ENCODE measurements at regions not wholly inside any gene's neighbourhood (a gene's known extent, or its start where the extent isn't known, plus 50 kb on each side); places are given as distances from the start of the nearest gene placed in this dataset.

DNA sequence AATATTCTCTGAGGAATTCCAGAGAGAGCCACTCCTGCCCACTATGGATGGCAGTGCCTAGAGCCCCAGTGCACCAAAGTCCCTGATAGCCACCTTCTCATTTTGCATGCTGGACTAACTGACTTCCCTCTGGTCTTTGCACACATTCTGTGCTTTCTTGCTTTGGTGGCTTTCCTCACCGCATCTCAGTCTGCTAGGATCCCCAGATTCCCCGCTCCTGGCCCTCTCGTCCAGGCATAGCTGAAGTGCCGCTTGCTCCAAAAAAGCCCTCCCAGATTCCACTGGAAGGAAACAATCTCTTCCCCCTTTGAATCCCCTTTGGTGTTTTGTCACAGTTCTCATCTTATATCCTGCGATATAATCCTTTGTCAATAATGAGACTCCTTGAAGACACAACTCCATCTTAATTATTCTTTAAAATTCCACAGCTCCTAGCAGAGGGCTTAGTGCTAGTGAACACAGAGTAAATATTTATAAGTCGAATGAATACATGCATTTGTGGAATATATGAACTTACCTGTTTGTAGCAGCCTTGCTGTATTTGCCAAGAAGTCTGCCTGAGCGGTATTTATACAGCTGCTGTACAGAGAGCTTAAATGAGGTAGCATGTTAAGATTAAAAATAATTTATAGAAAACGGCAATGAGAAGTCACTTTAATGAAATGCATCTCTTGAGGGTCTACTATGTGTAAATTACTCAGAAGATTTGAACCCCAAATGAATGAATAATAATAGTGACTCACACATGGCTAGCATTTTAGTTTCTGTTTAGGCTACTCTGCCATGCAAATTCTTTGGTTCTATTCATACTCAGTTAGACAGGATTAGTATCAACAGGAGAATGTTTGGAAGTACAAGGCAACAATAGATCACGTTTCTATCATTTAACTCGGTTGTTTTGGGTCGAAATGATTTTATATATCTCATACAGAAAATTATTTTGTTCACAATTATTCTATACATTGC lies 421.9 kb upstream of the TENM3 start:
- H3K36me3 ChIP-seq (replicated peaks in 1 of 2; ENCODE audit: insufficient read depth in 1 of 2, low read depth in 2 of 2), result no peaks in the 10 kb centered on the region
- intact Hi-C loops (cut with DNase I), result no loop called here
- no peaks in the 10 kb centered on the region for H3K27me3 ChIP-seq
- peaks cover 21% of the 10 kb centered on the region for H3K4me1 ChIP-seq
- 37 to 43% methylated on average over 11 of the region's 11 CpGs for WGBS, 2 donors
- no peaks in the 10 kb centered on the region for H3K9me3 ChIP-seq
- DNase-seq (no peak), ATAC-seq (peak; percentile 24)
- no peak overlapping the region for H3K27ac ChIP-seq
- no peak overlapping the region for H3K4me3 ChIP-seq
- no peak for TF ChIP-seq POLR2A (IDR thresholded peaks at IDR 0.05)

DNA sequence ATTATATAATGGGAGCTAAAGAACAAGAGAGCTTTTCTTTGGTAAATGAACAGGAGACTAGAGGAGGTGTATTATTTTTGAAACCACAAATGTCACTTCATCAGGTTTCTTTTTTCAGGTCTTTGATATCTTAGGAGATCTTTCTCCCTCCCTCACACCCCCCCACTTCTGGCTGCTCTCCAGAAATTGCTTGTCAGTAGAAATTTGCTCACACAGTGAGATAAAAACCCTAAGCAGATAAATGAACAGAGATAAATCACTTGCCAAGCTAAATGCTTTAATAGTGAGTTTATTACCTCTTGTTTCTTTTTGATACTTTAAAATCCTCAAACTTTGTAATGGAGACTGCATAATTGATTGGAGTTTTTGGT lies 421.2 kb upstream of the TENM3 start:
- intact Hi-C loops (cut with DNase I), result no loop called here
- no peak for TF ChIP-seq POLR2A (IDR thresholded peaks at IDR 0.05)
- TF ChIP-seq, protein P1, sequence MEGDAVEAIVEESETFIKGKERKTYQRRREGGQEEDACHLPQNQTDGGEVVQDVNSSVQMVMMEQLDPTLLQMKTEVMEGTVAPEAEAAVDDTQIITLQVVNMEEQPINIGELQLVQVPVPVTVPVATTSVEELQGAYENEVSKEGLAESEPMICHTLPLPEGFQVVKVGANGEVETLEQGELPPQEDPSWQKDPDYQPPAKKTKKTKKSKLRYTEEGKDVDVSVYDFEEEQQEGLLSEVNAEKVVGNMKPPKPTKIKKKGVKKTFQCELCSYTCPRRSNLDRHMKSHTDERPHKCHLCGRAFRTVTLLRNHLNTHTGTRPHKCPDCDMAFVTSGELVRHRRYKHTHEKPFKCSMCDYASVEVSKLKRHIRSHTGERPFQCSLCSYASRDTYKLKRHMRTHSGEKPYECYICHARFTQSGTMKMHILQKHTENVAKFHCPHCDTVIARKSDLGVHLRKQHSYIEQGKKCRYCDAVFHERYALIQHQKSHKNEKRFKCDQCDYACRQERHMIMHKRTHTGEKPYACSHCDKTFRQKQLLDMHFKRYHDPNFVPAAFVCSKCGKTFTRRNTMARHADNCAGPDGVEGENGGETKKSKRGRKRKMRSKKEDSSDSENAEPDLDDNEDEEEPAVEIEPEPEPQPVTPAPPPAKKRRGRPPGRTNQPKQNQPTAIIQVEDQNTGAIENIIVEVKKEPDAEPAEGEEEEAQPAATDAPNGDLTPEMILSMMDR (IDR thresholded peaks at IDR 0.05), result no peak
- H3K4me1 ChIP-seq, result peaks cover 21% of the 10 kb centered on the region
- DNase-seq, result peak in 1 of 4 donors; percentile 15
- H3K9me3 ChIP-seq, result no peaks in the 10 kb centered on the region
- H3K4me3 ChIP-seq, result no peak overlapping the region
- ATAC-seq, result no peak
- no peaks in the 10 kb centered on the region for H3K36me3 ChIP-seq (replicated peaks in 1 of 2; ENCODE audit: insufficient read depth in 1 of 2, low read depth in 2 of 2)
- no peaks in the 10 kb centered on the region for H3K27me3 ChIP-seq
- no peak overlapping the region for H3K27ac ChIP-seq

DNA sequence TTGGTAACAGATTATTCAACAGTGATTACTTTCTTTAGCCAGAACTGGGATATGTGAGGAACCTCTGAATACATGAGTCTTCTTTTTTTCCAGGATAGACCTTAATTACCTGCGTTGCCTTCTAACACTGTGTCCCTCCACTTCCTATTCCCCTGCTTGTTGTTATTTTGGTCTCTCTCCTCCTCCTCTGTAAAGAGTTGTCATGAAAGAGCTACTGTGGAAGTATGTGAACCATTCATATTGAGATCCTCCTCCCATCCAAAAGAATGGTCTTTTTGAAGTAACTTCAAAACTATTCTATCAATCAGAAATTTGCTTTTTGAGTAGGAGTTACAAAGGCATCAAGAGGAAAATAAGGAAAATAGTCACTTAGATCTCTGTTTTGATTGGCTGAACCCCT lies 420.0 kb upstream of the TENM3 start:
- WGBS, 2 donors, result 52 to 67% methylated on average over 1 of the region's 1 CpG
- intact Hi-C loops (cut with DNase I), result no loop called here
- Histone ChIP-seq H3K36me3 (replicated peaks in 1 of 2; ENCODE audit: insufficient read depth in 1 of 2, low read depth in 2 of 2) (no peaks in the 10 kb centered on the region), H3K27ac (no peak overlapping the region), H3K4me3 (no peak overlapping the region), H3K4me1 (peaks cover 21% of the 10 kb centered on the region), H3K9me3 (no peaks in the 10 kb centered on the region), H3K27me3 (no peaks in the 10 kb centered on the region)
- TF ChIP-seq, protein P1 (IDR thresholded peaks at IDR 0.05), result no peak
- TF ChIP-seq POLR2A (IDR thresholded peaks at IDR 0.05), result no peak
- no peak for ATAC-seq
- no peak for DNase-seq

DNA sequence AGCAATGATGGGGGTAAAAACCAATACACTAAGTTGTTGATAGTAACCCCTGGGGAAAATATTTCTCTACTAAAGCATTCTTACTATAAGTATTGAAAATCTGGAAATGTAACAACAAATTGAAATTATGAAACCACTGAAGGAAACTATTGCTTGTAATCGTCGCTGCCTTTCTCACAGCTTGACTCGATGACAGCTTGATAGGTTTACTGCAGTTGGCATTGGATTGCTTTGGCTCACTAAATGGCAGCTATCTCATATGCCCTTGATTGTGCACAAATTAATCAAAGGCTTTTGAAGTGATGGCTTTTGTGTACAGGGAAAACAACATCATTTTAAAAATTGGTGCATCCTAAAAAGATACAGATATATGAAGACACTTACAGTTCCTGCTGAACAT lies 419.6 kb upstream of the TENM3 start:
- no peaks in the 10 kb centered on the region for H3K36me3 ChIP-seq (replicated peaks in 1 of 2; ENCODE audit: insufficient read depth in 1 of 2, low read depth in 2 of 2)
- no peak overlapping the region for H3K4me3 ChIP-seq
- WGBS, 2 donors, result 47 to 55% methylated on average over 3 of the region's 3 CpGs
- DNase-seq (no peak), ATAC-seq (no peak)
- H3K27ac ChIP-seq, result no peak overlapping the region
- no peaks in the 10 kb centered on the region for H3K27me3 ChIP-seq
- peaks cover 21% of the 10 kb centered on the region for H3K4me1 ChIP-seq
- intact Hi-C loops (cut with DNase I), result no loop called here
- TF ChIP-seq POLR2A (IDR thresholded peaks at IDR 0.05), result no peak
- TF ChIP-seq, protein P1 (IDR thresholded peaks at IDR 0.05), result no peak
- no peaks in the 10 kb centered on the region for H3K9me3 ChIP-seq

DNA sequence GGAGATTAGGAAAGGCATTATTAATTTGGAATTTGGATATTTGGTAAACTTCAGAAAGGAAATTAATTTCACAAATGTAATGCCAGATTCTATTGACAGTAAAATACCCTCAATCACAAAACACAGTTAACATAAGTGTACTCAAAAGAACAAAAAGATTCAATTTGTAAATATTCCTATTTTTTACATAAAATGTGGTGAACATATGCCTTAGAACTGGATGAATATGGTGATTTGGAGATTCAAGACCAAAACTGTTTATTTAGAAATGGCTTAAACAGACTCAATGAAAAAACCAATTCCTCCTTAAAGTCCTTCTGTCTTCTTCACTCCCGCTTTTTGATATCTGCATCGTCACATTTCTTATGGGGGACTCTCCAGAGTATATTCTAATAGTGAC lies 417.6 kb upstream of the TENM3 start:
- TF ChIP-seq, protein P1 (IDR thresholded peaks at IDR 0.05), result no peak
- TF ChIP-seq POLR2A (IDR thresholded peaks at IDR 0.05), result no peak
- peaks cover 18% of the 10 kb centered on the region for H3K4me1 ChIP-seq
- H3K4me3 ChIP-seq, result no peak overlapping the region
- DNase-seq, result no peak
- no peak for ATAC-seq
- no peaks in the 10 kb centered on the region for H3K36me3 ChIP-seq (replicated peaks in 1 of 2; ENCODE audit: insufficient read depth in 1 of 2, low read depth in 2 of 2)
- no peak overlapping the region for H3K27ac ChIP-seq
- intact Hi-C loops (cut with DNase I), result no loop called here
- H3K9me3 ChIP-seq, result no peaks in the 10 kb centered on the region
- H3K27me3 ChIP-seq, result no peaks in the 10 kb centered on the region
- WGBS, 2 donors, result 88 to 94% methylated on average over 2 of the region's 2 CpGs
